EH (cell line): ENCODE measurements at regions not wholly inside any gene's neighbourhood (a gene's known extent, or its start where the extent isn't known, plus 50 kb on each side); places are given as distances from the start of the nearest gene placed in this dataset.
"Not testable (repeated sequence)": the region's sequence is repeated elsewhere in the genome, so short reads cannot be mapped to it uniquely, and the experiment has no call there.

Experiments used
- DNase-seq: peaks from one replicate; pipeline ENCODE4 v3.0.0-alpha.2; 2015; ENCODE audit warnings: low read depth

- no peak for DNase-seq
Measured at GRCh38 chr7:52260046-52260665, 775.3 kb upstream of the POM121L12 start.

GRCh38 chr7:52257890-52258289, 777.5 kb upstream of the POM121L12 start:
- DNase-seq: no peak

DNA sequence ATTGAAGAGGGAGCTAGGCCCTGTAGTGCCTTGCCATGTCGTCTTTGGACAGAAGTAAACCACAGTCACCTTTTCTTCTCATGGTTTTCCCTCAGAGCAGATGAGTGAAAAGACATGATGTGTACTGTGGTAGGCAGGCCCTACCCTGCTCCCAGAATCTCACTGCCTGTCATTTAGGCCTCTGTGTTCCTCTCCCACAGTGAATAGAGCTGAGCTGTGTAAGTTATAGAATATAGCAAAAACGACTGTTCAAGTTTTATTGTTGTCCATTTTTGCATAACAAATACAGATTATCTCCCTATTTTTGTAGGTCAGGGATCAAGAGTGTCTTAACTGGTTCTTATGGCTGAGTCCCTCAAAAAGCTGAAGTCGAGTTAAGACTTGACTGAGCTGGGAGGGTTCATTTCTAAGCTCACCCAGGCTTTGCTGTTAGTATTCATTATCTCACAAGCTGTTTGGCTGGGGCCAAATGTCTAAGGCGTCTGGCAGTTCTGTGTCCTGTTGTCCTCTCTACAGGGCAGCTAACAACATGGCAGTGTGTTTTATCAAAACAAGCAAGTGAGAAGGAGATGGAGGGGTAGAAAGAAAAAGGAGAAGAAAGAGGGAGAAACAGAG, 780.9 kb upstream of the POM121L12 start:
- no peak for DNase-seq

DNA sequence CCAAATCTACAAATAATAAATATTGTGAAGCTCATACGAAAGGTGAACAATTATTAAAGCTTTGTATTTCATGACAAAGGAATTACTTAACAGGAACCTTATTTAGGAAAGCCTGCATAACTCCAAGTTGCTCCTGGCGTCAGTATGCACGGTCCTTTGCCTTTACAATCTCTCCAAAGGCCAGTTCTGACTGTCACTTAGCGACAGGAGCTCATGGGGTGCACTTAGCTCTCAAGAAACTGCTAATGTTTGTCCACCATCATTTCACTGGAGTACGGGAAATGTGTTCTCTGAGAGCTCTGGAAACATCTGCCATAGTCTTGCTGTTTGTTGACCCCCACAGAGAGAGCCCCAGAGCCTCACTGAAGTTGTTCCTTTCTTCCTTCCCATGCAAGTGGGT, 781.5 kb upstream of the POM121L12 start:
- no peak for DNase-seq

GRCh38 chr7:52249741-52250140, 785.7 kb upstream of the POM121L12 start:
- no peak for DNase-seq

GRCh38 chr7:52247518-52247917, 787.9 kb upstream of the POM121L12 start:
- no peak for DNase-seq

GRCh38 chr7:52243685-52244084, 791.7 kb upstream of the POM121L12 start:
- DNase-seq: no peak

GRCh38 chr7:52233248-52233647, 802.2 kb upstream of the POM121L12 start:
- no peak for DNase-seq

DNA sequence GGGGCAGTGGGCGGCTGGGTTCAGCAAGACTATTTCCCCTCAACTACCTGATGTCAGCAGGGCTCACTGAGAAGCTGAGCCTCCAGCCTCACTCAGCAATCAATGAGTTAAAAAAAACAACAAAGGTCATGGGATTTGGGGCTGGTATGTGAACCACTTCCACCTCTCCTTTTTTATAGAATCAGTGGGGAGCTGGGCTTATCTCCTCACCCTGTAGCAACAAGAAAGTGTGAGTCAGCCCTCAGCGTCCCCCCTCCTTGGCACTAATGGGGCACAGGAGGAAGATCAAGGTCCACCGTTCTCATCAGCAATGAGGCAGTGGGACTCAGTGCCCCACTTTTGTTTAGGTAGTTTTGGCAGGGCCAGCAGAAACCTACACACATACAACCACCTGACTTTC, 823.5 kb upstream of the POM121L12 start:
- DNase-seq: no peak

- DNase-seq: no peak
Measured at GRCh38 chr7:52209614-52210013, 825.8 kb upstream of the POM121L12 start.

DNA sequence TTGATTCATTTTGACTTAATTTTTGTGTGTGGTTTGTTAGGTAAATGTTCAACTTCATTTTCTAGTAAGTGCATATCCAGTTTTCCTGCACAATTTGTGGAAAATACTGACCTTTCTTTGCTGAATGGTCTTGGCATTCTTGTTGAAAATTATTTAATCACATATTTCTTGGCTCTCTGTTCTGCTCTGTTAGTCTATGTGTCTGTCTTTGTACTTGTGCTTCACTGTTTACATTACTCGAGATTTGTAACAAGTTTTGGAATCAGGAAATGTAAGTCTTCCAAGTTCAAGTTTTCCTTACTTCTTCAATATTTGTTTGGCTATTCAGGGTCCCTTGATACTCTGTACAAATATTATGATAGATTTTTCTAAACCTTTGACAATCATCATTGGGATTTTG, 838.2 kb upstream of the POM121L12 start:
- DNase-seq: no peak

- no peak for DNase-seq
Measured at GRCh38 chr7:52195664-52196063, 839.8 kb upstream of the POM121L12 start.

DNA sequence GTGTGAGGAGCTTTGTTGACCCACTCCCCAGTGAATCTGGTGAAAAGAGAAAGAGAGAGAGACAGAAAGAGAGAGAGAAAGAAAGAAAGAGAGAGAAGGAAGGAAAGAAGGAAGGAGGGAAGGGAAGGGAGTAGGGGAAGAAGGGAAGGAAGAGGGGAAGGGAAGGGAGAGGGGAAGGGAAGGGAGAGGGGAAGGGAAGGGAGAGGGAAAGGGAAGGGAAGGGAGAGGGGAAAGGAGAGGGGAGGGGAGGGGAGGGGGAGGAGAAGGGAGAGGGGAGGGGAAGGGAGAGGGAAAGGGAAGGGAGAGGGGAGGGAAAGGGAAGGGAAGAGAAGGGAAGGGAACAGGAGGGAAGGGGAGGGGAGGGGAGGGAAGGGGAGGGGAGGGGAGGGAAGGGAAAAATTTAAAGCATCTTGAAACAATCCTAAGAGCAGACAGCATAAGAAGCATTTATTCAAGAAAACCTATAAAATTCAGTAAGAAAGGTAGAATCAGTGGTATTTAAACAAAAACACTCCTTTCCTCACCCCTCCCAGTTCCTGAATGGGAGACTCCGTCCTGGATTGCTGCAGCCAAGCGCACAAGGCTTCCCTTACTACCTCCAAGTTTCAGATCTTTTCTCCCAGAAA, 846.2 kb upstream of the POM121L12 start:
- no peak for DNase-seq

DNA sequence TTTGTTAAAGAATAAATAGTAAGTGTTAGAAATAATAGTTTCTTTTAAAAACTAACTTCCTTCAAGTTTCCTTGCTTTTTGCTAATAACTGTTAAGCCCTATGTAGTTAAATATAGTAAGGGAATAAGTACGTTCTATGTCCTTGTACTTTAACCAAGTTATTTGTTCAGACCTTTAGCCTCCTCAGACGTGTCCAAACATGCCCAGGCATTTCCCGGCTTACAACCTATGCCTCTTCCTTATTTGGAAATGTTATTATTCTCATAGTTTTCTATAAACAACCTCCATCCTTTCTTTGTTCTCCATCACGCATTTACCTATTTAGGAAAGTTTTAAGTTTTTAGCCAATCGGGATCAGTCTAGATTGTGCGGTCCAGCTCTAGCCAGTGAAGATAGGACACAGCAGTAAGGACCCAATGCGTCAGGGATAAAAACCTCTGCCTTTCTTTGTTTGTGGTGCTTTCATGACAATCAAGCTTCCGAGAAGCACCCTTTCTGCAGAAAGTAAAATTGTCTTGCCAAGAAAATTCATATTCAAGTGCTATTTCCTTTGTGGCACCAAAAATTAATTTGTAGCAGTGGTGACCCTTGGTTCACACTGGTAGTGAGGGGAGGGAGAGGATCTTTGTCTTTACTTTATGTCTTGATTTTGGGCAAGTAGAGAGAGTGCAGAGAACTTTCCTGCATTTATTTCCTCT, 851.3 kb upstream of the POM121L12 start:
- no peak for DNase-seq

DNA sequence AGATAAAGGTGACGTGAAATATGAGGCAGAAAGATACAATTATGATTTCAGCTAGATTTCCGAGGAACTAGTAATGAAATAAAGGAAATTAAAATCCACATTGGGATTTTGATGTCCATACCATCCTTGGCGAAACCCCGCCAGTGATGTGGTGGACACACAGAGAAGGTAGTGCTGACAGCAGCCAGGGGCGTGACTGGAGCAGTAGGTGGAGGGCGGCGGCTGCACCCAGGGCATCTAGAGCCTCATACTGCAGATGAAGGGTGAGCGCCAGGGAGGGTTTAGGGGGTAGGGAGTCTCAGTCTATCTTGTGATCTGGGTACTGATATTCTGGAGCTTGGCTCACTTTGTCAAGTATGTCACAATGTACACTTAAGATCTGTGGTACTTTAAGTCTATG, 855.5 kb upstream of the POM121L12 start:
- DNase-seq: no peak

GRCh38 chr7:52168085-52168484, 851.5 kb upstream of the COBL start:
- no peak for DNase-seq

DNA sequence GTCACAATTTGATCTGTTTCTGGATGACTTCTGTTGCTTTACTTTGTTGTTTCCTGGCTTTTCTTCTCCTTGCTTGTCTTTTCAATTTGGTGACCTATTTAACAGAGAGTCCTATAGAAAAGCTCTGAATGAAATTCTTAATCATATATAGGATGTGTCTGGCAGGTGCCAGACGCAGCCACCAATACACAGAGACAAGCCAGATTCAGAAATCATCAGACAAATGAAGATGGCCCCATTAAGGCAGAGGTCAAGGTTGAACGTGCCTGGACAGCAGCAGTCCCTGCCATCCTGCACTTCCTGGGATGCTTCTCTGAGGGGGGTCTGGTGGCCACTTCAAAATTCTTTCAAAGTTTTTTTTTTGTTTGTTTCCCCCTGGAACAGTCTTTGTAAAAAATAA, 846.7 kb upstream of the COBL start:
- no peak for DNase-seq

DNA sequence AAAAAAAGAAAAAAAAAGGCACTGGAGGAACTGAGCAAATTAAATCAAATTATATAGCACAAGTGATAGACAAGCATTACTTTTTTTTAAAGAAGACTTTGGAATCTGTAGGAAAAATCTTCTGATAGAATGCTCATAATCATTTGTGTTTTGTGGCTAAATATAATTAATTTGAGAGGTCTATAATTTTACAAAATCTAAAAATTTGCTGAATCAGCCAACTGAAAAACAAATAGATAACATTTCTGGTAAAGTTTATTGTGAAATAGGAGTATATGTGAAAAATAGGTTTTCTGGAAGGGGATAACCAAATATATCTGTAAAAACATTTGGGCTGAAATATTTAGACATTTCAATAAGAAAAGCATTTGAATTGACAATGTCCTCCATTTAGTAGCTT, 844.9 kb upstream of the COBL start:
- DNase-seq: no peak

- DNase-seq: not testable (repeated sequence)
Measured at GRCh38 chr7:52159421-52159820, 842.8 kb upstream of the COBL start.

DNA sequence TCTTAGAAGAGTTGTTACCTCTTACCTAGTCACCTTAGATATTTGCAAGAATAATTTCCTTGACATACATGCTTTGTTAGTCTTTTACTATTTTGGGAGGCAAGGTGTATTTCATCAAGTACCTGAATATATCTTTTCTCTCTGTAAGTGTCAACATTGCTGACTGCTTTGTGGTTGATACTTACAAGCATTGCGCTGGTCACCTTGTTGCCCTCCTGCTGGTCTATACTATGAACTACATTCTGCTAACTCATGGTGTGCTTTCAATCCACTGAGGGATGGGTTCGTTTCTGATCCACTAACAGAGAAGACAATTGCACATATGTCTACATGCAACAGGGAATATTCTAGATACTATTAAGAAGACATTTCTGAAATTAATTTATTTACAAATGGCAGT, 837.8 kb upstream of the COBL start:
- DNase-seq: no peak

DNA sequence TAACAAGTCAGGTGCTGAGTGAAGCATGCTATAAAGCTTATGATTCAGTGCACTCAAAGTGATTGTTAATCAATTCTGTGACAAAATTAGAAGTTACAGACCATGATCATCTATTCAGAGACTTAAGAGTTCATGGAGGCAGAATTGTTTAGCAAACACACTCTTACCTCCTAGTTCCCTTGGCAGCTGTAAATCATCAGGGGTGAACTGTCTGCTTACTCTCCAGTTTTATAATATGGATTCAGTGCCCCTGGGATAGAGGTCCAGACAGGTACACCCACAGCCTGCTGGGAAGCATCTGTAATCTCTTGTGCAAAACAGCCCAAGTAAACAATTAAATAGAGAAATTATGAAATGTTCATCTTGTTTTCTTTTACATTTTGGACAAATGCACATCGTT, 835.0 kb upstream of the COBL start:
- no peak for DNase-seq

- DNase-seq: no peak
Measured at GRCh38 chr7:52150952-52151351, 834.3 kb upstream of the COBL start.
